ENCODE measurements at regions not wholly inside any gene's neighbourhood (a gene's known extent, or its start where the extent isn't known, plus 50 kb on each side); places are given as distances from the start of the nearest gene placed in this dataset.

GRCh38 chr5:165602529-165602928 lies 2097.1 kb downstream of the MAT2B start:
- Mint-ChIP-seq H3K36me3 (ENCODE audit: low read depth) (no peaks in the 10 kb centered on the region), H3K9me3 (ENCODE audit: low read depth) (no peaks in the 10 kb centered on the region), H3K27ac (ENCODE audit: unreplicated experiment) (no peak overlapping the region), H3K4me1 (ENCODE audit: low read depth) (no peaks in the 10 kb centered on the region), H3K27me3 (ENCODE audit: low read depth) (no peaks in the 10 kb centered on the region), H3K4me3 (ENCODE audit: unreplicated experiment) (no peak overlapping the region)
- no peak for DNase-seq (ENCODE audit: low spot score)
- TF ChIP-seq CTCF (IDR thresholded peaks at IDR 0.05): no peak

DNA sequence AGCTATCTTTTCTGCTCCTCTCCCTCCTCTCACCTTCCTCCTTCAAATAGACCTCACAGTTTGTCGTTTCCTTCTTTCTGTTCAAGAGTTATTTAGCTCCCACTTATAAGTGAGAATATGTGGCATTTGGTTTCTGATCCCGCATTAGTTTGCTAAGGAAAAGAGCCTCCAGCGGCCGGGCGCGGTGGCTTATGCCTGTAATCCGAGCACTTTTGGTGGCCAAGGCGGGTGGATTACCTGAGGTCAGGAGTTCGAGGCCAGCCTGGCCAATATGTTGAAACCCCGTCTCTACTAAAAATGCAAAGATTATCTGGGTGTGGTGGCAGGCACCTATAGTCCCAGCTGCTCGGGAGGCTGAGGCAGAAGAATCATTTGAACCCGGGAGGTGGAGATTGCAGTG lies 2101.6 kb downstream of the MAT2B start:
- no peak for TF ChIP-seq CTCF (IDR thresholded peaks at IDR 0.05)
- no peak for DNase-seq (ENCODE audit: low spot score)
- no peak overlapping the region for H3K4me3 Mint-ChIP-seq (ENCODE audit: unreplicated experiment)
- H3K9me3 Mint-ChIP-seq (ENCODE audit: low read depth): no peaks in the 10 kb centered on the region
- no peaks in the 10 kb centered on the region for H3K4me1 Mint-ChIP-seq (ENCODE audit: low read depth)
- H3K27ac Mint-ChIP-seq (ENCODE audit: unreplicated experiment): no peak overlapping the region
- H3K27me3 Mint-ChIP-seq (ENCODE audit: low read depth): no peaks in the 10 kb centered on the region
- H3K36me3 Mint-ChIP-seq (ENCODE audit: low read depth): no peaks in the 10 kb centered on the region

GRCh38 chr5:165609871-165610270 lies 2104.5 kb downstream of the MAT2B start:
- TF ChIP-seq CTCF (IDR thresholded peaks at IDR 0.05): no peak
- no peaks in the 10 kb centered on the region for H3K27me3 Mint-ChIP-seq (ENCODE audit: low read depth)
- H3K4me1 Mint-ChIP-seq (ENCODE audit: low read depth): no peaks in the 10 kb centered on the region
- H3K9me3 Mint-ChIP-seq (ENCODE audit: low read depth): peaks cover 3% of the 10 kb centered on the region
- H3K27ac Mint-ChIP-seq (ENCODE audit: unreplicated experiment): no peak overlapping the region
- H3K36me3 Mint-ChIP-seq (ENCODE audit: low read depth): no peaks in the 10 kb centered on the region
- no peak for DNase-seq (ENCODE audit: low spot score)
- no peak overlapping the region for H3K4me3 Mint-ChIP-seq (ENCODE audit: unreplicated experiment)

DNA sequence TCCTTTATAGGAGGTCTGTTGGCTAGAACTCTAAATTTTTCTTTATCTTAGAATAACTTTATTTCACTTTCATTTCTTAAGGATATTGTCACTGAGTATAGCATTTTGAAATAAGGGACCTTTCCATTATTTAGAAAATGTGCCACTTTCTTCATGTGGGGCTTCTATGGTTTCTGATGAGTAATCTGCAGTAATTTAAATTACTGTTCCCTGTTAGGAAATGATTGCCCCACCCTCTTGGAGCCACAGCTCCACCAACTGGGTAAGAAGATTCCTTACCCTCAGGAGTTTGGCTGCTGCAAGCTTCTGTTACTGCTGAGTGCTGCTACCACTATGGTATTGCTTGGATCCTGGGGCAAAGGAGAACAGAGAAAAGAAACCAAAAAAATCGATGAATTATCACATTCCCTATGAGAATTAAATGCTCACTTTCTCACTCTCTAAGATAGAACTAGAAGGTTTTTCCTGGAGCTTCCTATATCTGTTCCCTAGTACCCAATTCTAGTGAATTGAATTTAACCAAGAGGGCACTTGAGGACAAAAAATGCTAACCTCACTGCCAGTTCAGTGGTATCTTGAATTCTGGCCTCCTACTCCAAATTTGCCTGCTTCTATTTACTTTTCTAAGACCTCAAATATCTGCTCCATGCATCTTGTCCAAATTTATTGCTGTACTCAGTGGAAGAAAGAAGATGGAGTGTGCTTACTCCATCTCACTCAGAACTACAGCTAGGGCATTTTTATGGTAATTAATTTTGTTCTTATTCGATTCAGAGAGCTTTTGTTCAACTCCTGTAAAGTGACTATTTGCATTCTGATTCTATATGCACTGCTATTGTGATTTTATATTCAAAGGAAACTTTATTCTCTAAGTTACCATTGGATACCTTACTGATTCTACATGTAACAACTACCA lies 2111.3 kb downstream of the MAT2B start:
- Mint-ChIP-seq H3K4me3 (ENCODE audit: unreplicated experiment) (no peak overlapping the region), H3K4me1 (ENCODE audit: low read depth) (no peaks in the 10 kb centered on the region), H3K27ac (ENCODE audit: unreplicated experiment) (no peak overlapping the region), H3K9me3 (ENCODE audit: low read depth) (peaks cover 6% of the 10 kb centered on the region), H3K36me3 (ENCODE audit: low read depth) (no peaks in the 10 kb centered on the region), H3K27me3 (ENCODE audit: low read depth) (no peaks in the 10 kb centered on the region)
- TF ChIP-seq CTCF (IDR thresholded peaks at IDR 0.05): no peak
- no peak for DNase-seq (ENCODE audit: low spot score)

DNA sequence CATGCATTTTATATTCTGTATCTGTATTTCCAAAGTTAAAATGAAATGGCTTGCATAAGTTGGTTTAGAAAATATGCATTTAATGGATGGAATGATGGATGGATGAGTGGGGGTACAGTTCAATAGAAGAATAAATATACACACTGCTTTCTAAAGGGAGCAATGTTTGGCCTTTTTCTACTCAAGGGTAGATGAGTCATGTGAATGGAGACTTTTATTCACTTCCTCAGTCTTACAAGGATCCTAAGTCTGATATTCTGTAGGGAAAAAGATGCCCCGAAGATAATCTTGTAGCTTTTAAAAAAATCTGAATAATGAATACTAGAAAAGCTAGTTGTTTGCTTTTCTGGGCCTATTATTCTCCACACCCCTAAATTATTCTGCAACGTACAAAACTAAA lies 2112.1 kb downstream of the MAT2B start:
- H3K36me3 Mint-ChIP-seq (ENCODE audit: low read depth): no peaks in the 10 kb centered on the region
- no peaks in the 10 kb centered on the region for H3K4me1 Mint-ChIP-seq (ENCODE audit: low read depth)
- no peak overlapping the region for H3K4me3 Mint-ChIP-seq (ENCODE audit: unreplicated experiment)
- DNase-seq (ENCODE audit: low spot score): no peak
- TF ChIP-seq CTCF (IDR thresholded peaks at IDR 0.05): no peak
- no peak overlapping the region for H3K27ac Mint-ChIP-seq (ENCODE audit: unreplicated experiment)
- peaks cover 10% of the 10 kb centered on the region for H3K9me3 Mint-ChIP-seq (ENCODE audit: low read depth)
- H3K27me3 Mint-ChIP-seq (ENCODE audit: low read depth): no peaks in the 10 kb centered on the region
